HepG2 (cell line): ENCODE measurements at regions not wholly inside any gene's neighbourhood (a gene's known extent, or its start where the extent isn't known, plus 50 kb on each side); places are given as distances from the start of the nearest gene placed in this dataset.

Experiments used
- ATAC-seq: fragments of 200-7000 bp; cut with Tn5 transposase; 3 replicates; pipeline ENCODE4 v1.9.1; 2020; ENCODE audit warnings: mild to moderate bottlenecking, moderate library complexity
- BruUV-seq: library from RNA; stranded (reverse); fragments of 400-500 nt; replicated peaks from 2 replicates; lab custom pipeline; 2021; lab: Mats Ljungman, UMichigan
- CTCF ChIA-PET: fragments of 300-600 bp; formaldehyde crosslinking; extraction: SDS; loops from one replicate; lab custom pipeline; 2021; ENCODE audit warnings: low total read pairs, inconsistent platforms, low intra/inter-chr PET ratio; lab: Yijun Ruan, JAX
- POLR2A ChIA-PET: fragments of 350-600 bp; sonication (Branson Sonifier 250); formaldehyde crosslinking; loops from one replicate; lab custom pipeline; 2020; ENCODE audit warnings: antibody characterized with exemption, inconsistent platforms; lab: Yijun Ruan, JAX
- DNase-seq: peaks from one replicate; pipeline ENCODE4 v3.0.0-alpha.2; 2015; ENCODE audit warnings: low spot score
- FAIRE-seq: peaks from 3 replicates; lab custom pipeline; 2011; peaks lifted over from hg19 to GRCh38; lab: Jason Lieb, UNC
- H2AFZ ChIP-seq: one replicate; pipeline ENCODE4 v1.6.1; 2011; ENCODE audit warnings: low read length, inconsistent platforms
- H3K27ac ChIP-seq: fragments of 300-600 bp; 3 replicates; pipeline ENCODE4 v1.8.0; 2011; ENCODE audit warnings: mixed run types, mild to moderate bottlenecking, mixed read lengths, low read length, inconsistent platforms; ENCODE audit not compliant: insufficient read depth; ENCODE audit errors: extremely low read length
- H3K27me3 ChIP-seq, 2 experiments: fragments of 200-600 bp in 1 of 2; 2 replicates in 1 of 2; 3 replicates in 1 of 2; pipeline versions ENCODE4 v1.6.0 to v1.8.0; 2011; ENCODE audit warnings: low read length in 2 of 2, mild to moderate bottlenecking in 2 of 2, moderate library complexity in 2 of 2, inconsistent platforms in 1 of 2; ENCODE audit not compliant: insufficient read depth in 2 of 2, control insufficient read depth in 1 of 2
- H3K36me3 ChIP-seq, 2 experiments: fragments of 200-600 bp in 1 of 2; replicated peaks in 1 of 2; 2 replicates in 1 of 2; 3 replicates in 1 of 2; pipeline versions ENCODE4 v1.5.1 to v1.8.0; 2011; ENCODE audit warnings: low read length in 2 of 2, inconsistent platforms in 1 of 2; ENCODE audit not compliant: insufficient read depth in 2 of 2, control insufficient read depth in 1 of 2
- H3K4me1 ChIP-seq: 2 replicates; pipeline ENCODE4 v1.5.1; 2012; ENCODE audit warnings: low read length, inconsistent platforms; ENCODE audit not compliant: insufficient read depth
- H3K4me2 ChIP-seq: 2 replicates; pipeline ENCODE4 v1.6.0; 2011; ENCODE audit warnings: low read depth, low read length, inconsistent platforms
- H3K4me3 ChIP-seq, 3 experiments: fragments of 200-600 bp in 1 of 3; sonication (generic), shearing (Covaris generic) in 1 of 3; replicated peaks in 1 of 3; 2 replicates each; pipeline ENCODE4 v1.5.1; 2011 to 2016; ENCODE audit warnings: low read length in 3 of 3, inconsistent platforms in 2 of 3, low read depth in 2 of 3, mild to moderate bottlenecking in 2 of 3, control low read depth in 1 of 3, mixed read lengths in 1 of 3; ENCODE audit not compliant: insufficient read depth in 1 of 3
- H3K79me2 ChIP-seq: one replicate; pipeline ENCODE4 v1.6.1; 2011; ENCODE audit warnings: low read length, inconsistent platforms; ENCODE audit not compliant: insufficient read depth
- H3K9ac ChIP-seq: 2 replicates; pipeline ENCODE4 v1.6.0; 2011; ENCODE audit warnings: mild to moderate bottlenecking, low read depth, low read length, inconsistent platforms; ENCODE audit not compliant: insufficient read depth
- H3K9me3 ChIP-seq: 2 replicates; pipeline ENCODE4 v1.5.1; 2012; ENCODE audit warnings: mild to moderate bottlenecking, low read length
- H4K20me1 ChIP-seq: 2 replicates; pipeline ENCODE4 v1.6.0; 2011; ENCODE audit warnings: inconsistent platforms, mild to moderate bottlenecking, low read length, moderate library complexity; ENCODE audit not compliant: insufficient read depth
- FOSL2 ChIP-seq: sonication (generic); formaldehyde crosslinking; IDR thresholded peaks from 2 replicates; pipeline ENCODE4 v1.4.0; 2020; ENCODE audit warnings: missing genetic modification reagents
- FOXA3 ChIP-seq: IDR thresholded peaks from 2 replicates; pipeline ENCODE4 v1.6.1; 2016; ENCODE audit warnings: missing genetic modification reagents, missing compliant biosample characterization
- MAFK ChIP-seq, 2 experiments: IDR thresholded peaks in 1 of 2; conservative IDR thresholded peaks in 1 of 2; 2 replicates each; pipeline ENCODE4 v1.6.1; 2011; ENCODE audit warnings: improper control_type of control experiment in 2 of 2, low read length in 2 of 2
- NFYB ChIP-seq: sonication (generic); formaldehyde crosslinking; IDR thresholded peaks from 2 replicates; pipeline ENCODE4 v1.4.0; 2020; ENCODE audit warnings: missing genetic modification reagents
- NR1H2 ChIP-seq: sonication (generic); formaldehyde crosslinking; IDR thresholded peaks from 2 replicates; pipeline ENCODE4 v1.8.1; 2022; ENCODE audit warnings: low read depth, missing genetic modification reagents, borderline replicate concordance
- PAX8 ChIP-seq: sonication (generic); formaldehyde crosslinking; IDR thresholded peaks from 2 replicates; pipeline ENCODE4 v1.8.0; 2022; ENCODE audit warnings: mild to moderate bottlenecking, missing genetic modification reagents, borderline replicate concordance
- RBM22 ChIP-seq: fragments of 200-400 bp; formaldehyde crosslinking; optimal IDR thresholded peaks from 2 replicates; pipeline ENCODE3; 2017; ENCODE audit warnings: mild to moderate bottlenecking, low read length, moderate library complexity
- SOX6 ChIP-seq, 2 experiments: fragments of 450-650 bp in 1 of 2; sonication (generic) in 1 of 2; formaldehyde crosslinking in 1 of 2; IDR thresholded peaks; 2 replicates each; pipeline versions ENCODE4 v1.4.0 to v1.6.1; 2017 to 2020; ENCODE audit warnings: antibody characterized with exemption in 1 of 2, mild to moderate bottlenecking in 1 of 2, missing genetic modification reagents in 1 of 2
- ZNF30 ChIP-seq: sonication (generic); formaldehyde crosslinking; IDR thresholded peaks from 2 replicates; pipeline ENCODE4 v1.5.0; 2020; ENCODE audit warnings: mild to moderate bottlenecking, missing genetic modification reagents
- ZNF615 ChIP-seq: sonication (generic); formaldehyde crosslinking; IDR thresholded peaks from 2 replicates; pipeline ENCODE4 v1.5.0; 2020; ENCODE audit warnings: mild to moderate bottlenecking, missing genetic modification reagents, borderline replicate concordance
- WGBS: methylation state at CpG from one replicate; pipeline ENCODE4 v1.1.6; 2017; ENCODE audit warnings: low lambda C conversion rate; 5-methylcytosine and 5-hydroxymethylcytosine counted together
- in situ Hi-C: cut with HindIII; loops from 2 replicates; pipeline ENCODE4 v1.10.0; 2017; ENCODE audit warnings: low pct_unique_long_range_greater_than_20kb; ENCODE audit not compliant: extremely low pct_ligation_motif_present
- intact Hi-C: fragments of 100-400 bp; cut with micrococcal nuclease; formaldehyde crosslinking; loops from one replicate; pipeline ENCODE4 v1.10.0; 2022; ENCODE audit not compliant: unreplicated experiment
- TF ChIP-seq, protein P1 (sequence below): sonication (generic); formaldehyde crosslinking; IDR thresholded peaks from 2 replicates; pipeline ENCODE4 v1.8.1; 2022; ENCODE audit warnings: mild to moderate bottlenecking, missing genetic modification reagents
- TF ChIP-seq, protein P2 (sequence below): sonication (generic); formaldehyde crosslinking; IDR thresholded peaks from 2 replicates; pipeline ENCODE4 v1.5.0; 2020; ENCODE audit warnings: missing genetic modification reagents
- TF ChIP-seq, protein P3 (sequence below): sonication (generic); formaldehyde crosslinking; IDR thresholded peaks from 2 replicates; pipeline ENCODE4 v1.4.0; 2020; ENCODE audit warnings: mild to moderate bottlenecking, missing genetic modification reagents

DNA sequence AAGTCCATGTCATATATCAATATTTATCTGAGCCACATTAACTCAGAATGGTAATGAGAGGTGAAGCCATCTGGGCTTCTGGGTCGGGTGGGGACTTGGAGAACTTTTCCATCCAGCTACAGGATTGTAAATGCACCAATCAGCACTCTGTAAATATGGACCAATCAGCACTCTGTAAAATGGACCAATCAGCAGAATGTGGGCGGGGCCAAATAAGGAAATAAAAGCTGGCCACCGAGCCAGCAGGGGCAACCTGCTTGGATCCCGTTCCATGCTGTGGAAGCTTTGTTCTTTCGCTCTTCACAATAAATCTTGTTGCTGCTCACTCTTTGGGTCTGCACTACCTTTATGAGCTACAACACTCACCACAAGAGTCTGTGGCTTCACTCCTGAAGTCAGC is 253.4 kb downstream of the JRKL start:
- Histone ChIP-seq H3K4me3 (no peak overlapping the region), H3K36me3 (no peaks in the 10 kb centered on the region), H4K20me1 (no peaks in the 10 kb centered on the region), H3K27me3 (no peaks in the 10 kb centered on the region), H3K27ac (no peak overlapping the region), H2AFZ (no peak overlapping the region), H3K4me2 (no peak overlapping the region), H3K9ac (no peak overlapping the region), H3K9me3 (no peaks in the 10 kb centered on the region), H3K79me2 (no peaks in the 10 kb centered on the region), H3K4me1 (peaks cover 6% of the 10 kb centered on the region)
- intact Hi-C loops, result no loop called here
- no peak for ATAC-seq
- TF ChIP-seq ZNF615 (CRISPR knock-in tag) (no peak), FOXA3 (CRISPR knock-in tag) (no peak), NFYB (CRISPR knock-in tag) (peak; percentile 48), MAFK (conservative IDR thresholded peaks at IDR 0.05 in 1 of 2, IDR thresholded peaks at IDR 0.05 in 1 of 2; ENCODE audit: low read length in 2 of 2) (peak in 1 of 2 experiments; percentile 26; a peak in 1 of 4 replicates)
- no peak for DNase-seq
- CTCF ChIA-PET, result no interaction called here
- POLR2A ChIA-PET, result no interaction called here
- no TSS peak for BruUV-seq
- FAIRE-seq, result no peak
- in situ Hi-C loops, result no loop called here
- 29% methylated on average over 5 of the region's 5 CpGs for WGBS

DNA sequence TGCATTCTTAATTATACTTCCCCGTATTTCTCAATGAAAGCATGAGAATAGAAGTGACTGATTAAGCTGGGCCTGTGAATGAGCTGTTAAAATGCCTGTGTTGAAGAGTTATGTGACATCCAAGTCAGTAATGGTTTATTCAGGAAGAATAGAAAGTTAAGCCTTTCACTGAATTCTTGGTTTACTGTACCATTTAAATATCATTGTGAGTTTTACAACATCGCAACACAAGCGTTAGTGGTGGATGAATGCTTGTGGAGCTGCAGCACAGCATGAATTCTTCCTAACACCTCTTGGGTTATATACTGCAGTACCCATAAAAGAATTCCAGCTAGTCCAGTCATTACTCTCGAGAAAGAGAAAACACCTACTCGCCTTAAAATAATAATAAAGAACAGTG is 257.8 kb downstream of the JRKL start:
- in situ Hi-C loops, result no loop called here
- no peak overlapping the region for H3K9ac ChIP-seq
- no peak overlapping the region for H3K27ac ChIP-seq
- intact Hi-C loops, result no loop called here
- WGBS, result 10% methylated on average over 5 of the region's 5 CpGs
- H3K4me2 ChIP-seq, result no peak overlapping the region
- ChIA-PET POLR2A (no interaction called here), CTCF (no interaction called here)
- DNase-seq (no peak), ATAC-seq (no peak), FAIRE-seq (no peak)
- no peak overlapping the region for H2AFZ ChIP-seq
- no peaks in the 10 kb centered on the region for H3K9me3 ChIP-seq
- H3K36me3 ChIP-seq, result no peaks in the 10 kb centered on the region
- H3K4me3 ChIP-seq, result no peak overlapping the region
- no peaks in the 10 kb centered on the region for H4K20me1 ChIP-seq
- H3K79me2 ChIP-seq, result no peaks in the 10 kb centered on the region
- no peaks in the 10 kb centered on the region for H3K4me1 ChIP-seq
- BruUV-seq, result no TSS peak
- H3K27me3 ChIP-seq, result no peaks in the 10 kb centered on the region
- TF ChIP-seq PAX8 (CRISPR knock-in tag), result no peak
- no peak for TF ChIP-seq ZNF30 (CRISPR knock-in tag)
- no peak for TF ChIP-seq SOX6 (IDR thresholded peaks at IDR 0.05)
- TF ChIP-seq SOX6 (CRISPR knock-in tag; IDR thresholded peaks at IDR 0.05), result no peak
- TF ChIP-seq, protein P1, sequence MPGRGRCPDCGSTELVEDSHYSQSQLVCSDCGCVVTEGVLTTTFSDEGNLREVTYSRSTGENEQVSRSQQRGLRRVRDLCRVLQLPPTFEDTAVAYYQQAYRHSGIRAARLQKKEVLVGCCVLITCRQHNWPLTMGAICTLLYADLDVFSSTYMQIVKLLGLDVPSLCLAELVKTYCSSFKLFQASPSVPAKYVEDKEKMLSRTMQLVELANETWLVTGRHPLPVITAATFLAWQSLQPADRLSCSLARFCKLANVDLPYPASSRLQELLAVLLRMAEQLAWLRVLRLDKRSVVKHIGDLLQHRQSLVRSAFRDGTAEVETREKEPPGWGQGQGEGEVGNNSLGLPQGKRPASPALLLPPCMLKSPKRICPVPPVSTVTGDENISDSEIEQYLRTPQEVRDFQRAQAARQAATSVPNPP, result no peak
- TF ChIP-seq, protein P2, sequence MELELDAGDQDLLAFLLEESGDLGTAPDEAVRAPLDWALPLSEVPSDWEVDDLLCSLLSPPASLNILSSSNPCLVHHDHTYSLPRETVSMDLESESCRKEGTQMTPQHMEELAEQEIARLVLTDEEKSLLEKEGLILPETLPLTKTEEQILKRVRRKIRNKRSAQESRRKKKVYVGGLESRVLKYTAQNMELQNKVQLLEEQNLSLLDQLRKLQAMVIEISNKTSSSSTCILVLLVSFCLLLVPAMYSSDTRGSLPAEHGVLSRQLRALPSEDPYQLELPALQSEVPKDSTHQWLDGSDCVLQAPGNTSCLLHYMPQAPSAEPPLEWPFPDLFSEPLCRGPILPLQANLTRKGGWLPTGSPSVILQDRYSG (CRISPR knock-in tag), result no peak
- no peak for TF ChIP-seq RBM22
- TF ChIP-seq NR1H2 (CRISPR knock-in tag), result no peak
- no peak for TF ChIP-seq FOSL2 (CRISPR knock-in tag)
- TF ChIP-seq, protein P3, sequence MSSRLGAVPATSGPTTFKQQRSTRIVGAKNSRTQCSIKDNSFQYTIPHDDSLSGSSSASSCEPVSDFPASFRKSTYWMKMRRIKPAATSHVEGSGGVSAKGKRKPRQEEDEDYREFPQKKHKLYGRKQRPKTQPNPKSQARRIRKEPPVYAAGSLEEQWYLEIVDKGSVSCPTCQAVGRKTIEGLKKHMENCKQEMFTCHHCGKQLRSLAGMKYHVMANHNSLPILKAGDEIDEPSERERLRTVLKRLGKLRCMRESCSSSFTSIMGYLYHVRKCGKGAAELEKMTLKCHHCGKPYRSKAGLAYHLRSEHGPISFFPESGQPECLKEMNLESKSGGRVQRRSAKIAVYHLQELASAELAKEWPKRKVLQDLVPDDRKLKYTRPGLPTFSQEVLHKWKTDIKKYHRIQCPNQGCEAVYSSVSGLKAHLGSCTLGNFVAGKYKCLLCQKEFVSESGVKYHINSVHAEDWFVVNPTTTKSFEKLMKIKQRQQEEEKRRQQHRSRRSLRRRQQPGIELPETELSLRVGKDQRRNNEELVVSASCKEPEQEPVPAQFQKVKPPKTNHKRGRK, result no peak
